KMS-11 (cell line): ENCODE measurements at regions not wholly inside any gene's neighbourhood (a gene's known extent, or its start where the extent isn't known, plus 50 kb on each side); places are given as distances from the start of the nearest gene placed in this dataset.
A peak's percentile ranks its signal among the peaks of the same experiment; 100 is the strongest.

Experiments
- H2AFZ ChIP-seq: fragments of 200-600 bp; sonication (generic); 2 replicates; pipeline ENCODE4 v1.6.1; 2016; ENCODE audit warnings: antibody characterized with exemption, mixed run types, low read depth
- H3K27ac ChIP-seq: fragments of 200-600 bp; sonication (generic); 2 replicates; pipeline ENCODE4 v1.6.1; 2016; ENCODE audit warnings: mild to moderate bottlenecking, mixed run types
- H3K27me3 ChIP-seq: fragments of 200-600 bp; sonication (generic); 2 replicates; pipeline ENCODE4 v1.6.1; 2017; ENCODE audit warnings: mild to moderate bottlenecking, low read depth, mixed run types, moderate library complexity; ENCODE audit not compliant: insufficient read depth
- H3K36me3 ChIP-seq: fragments of 200-600 bp; sonication (generic); 2 replicates; pipeline ENCODE4 v1.6.1; 2017; ENCODE audit warnings: mild to moderate bottlenecking, mixed run types; ENCODE audit not compliant: insufficient read depth
- H3K4me1 ChIP-seq: fragments of 200-600 bp; sonication (generic); 2 replicates; pipeline ENCODE4 v1.6.1; 2016; ENCODE audit warnings: mild to moderate bottlenecking, low read depth, mixed run types; ENCODE audit not compliant: poor library complexity, severe bottlenecking
- H3K4me2 ChIP-seq: fragments of 200-600 bp; sonication (generic); 2 replicates; pipeline ENCODE4 v1.7.0; 2016; ENCODE audit warnings: mild to moderate bottlenecking, mixed run types
- H3K4me3 ChIP-seq: fragments of 200-600 bp; sonication (generic); IDR thresholded peaks from 2 replicates; pipeline ENCODE4 v1.6.1; 2017; ENCODE audit warnings: low read depth, low read length, mixed read lengths; ENCODE audit not compliant: insufficient read depth
- H3K79me2 ChIP-seq: fragments of 200-600 bp; sonication (generic); 2 replicates; pipeline ENCODE4 v1.6.1; 2016; ENCODE audit warnings: low read depth, mixed run types; ENCODE audit not compliant: insufficient read depth
- H3K9ac ChIP-seq: fragments of 200-600 bp; sonication (generic); 2 replicates; pipeline ENCODE4 v1.6.1; 2016; ENCODE audit warnings: mild to moderate bottlenecking, mixed run types
- H4K20me1 ChIP-seq: fragments of 200-600 bp; sonication (generic); 2 replicates; pipeline ENCODE4 v1.6.1; 2016; ENCODE audit warnings: mild to moderate bottlenecking, mixed run types; ENCODE audit not compliant: insufficient read depth
- TF ChIP-seq, protein P1 (sequence below): fragments of 200-600 bp; sonication (generic); conservative IDR thresholded peaks from 2 replicates; pipeline ENCODE4 v1.6.1; 2017; ENCODE audit warnings: low read depth, mild to moderate bottlenecking, antibody characterized with exemption, low read length, moderate library complexity, mixed read lengths

DNA sequence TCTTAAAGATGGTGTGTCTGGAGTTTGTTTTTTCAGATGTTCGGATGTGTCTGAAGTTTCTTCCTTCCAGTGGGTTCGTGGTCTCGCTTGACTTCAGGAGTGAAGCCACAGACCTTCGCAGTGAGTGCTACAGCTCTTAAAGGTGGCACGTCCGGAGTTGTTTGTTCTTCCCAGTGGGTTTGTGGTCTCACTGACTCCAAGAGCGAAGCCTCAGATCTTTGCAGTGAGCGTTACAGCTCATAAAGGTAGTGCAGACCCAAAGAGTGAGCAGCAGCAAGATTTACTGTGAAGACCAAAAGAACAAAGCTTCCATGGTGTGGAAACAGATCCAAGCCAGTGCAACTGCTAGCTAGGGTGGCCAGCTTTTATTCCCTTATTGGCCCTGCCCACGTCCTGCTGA lies 1430.4 kb upstream of the B3GALT2 start:
- TF ChIP-seq, protein P1, sequence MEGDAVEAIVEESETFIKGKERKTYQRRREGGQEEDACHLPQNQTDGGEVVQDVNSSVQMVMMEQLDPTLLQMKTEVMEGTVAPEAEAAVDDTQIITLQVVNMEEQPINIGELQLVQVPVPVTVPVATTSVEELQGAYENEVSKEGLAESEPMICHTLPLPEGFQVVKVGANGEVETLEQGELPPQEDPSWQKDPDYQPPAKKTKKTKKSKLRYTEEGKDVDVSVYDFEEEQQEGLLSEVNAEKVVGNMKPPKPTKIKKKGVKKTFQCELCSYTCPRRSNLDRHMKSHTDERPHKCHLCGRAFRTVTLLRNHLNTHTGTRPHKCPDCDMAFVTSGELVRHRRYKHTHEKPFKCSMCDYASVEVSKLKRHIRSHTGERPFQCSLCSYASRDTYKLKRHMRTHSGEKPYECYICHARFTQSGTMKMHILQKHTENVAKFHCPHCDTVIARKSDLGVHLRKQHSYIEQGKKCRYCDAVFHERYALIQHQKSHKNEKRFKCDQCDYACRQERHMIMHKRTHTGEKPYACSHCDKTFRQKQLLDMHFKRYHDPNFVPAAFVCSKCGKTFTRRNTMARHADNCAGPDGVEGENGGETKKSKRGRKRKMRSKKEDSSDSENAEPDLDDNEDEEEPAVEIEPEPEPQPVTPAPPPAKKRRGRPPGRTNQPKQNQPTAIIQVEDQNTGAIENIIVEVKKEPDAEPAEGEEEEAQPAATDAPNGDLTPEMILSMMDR: no peak
- Histone ChIP-seq H3K4me2 (no peak overlapping the region), H3K27me3 (no peaks in the 10 kb centered on the region), H3K9ac (no peak overlapping the region), H3K4me1 (no peaks in the 10 kb centered on the region), H2AFZ (no peak overlapping the region), H3K4me3 (no peak overlapping the region), H3K27ac (no peak overlapping the region), H4K20me1 (no peaks in the 10 kb centered on the region), H3K79me2 (no peaks in the 10 kb centered on the region), H3K36me3 (no peaks in the 10 kb centered on the region)

- H3K4me1 ChIP-seq: no peaks in the 10 kb centered on the region
- no peak overlapping the region for H3K27ac ChIP-seq
- H3K9ac ChIP-seq: no peak overlapping the region
- H4K20me1 ChIP-seq: no peaks in the 10 kb centered on the region; the same call in 1 of the 2 replicates
- H3K36me3 ChIP-seq: no peaks in the 10 kb centered on the region
- TF ChIP-seq, protein P1: no peak
- no peak overlapping the region for H3K4me3 ChIP-seq
- no peaks in the 10 kb centered on the region for H3K79me2 ChIP-seq
- H3K4me2 ChIP-seq: no peak overlapping the region
- H2AFZ ChIP-seq: no peak overlapping the region
- no peaks in the 10 kb centered on the region for H3K27me3 ChIP-seq
Observed at GRCh38 chr1:194602184-194602583, 1415.8 kb upstream of the B3GALT2 start.

GRCh38 chr1:194600716-194601115 lies 1414.3 kb upstream of the B3GALT2 start:
- no peak overlapping the region for H3K4me2 ChIP-seq
- no peaks in the 10 kb centered on the region for H3K27me3 ChIP-seq
- H2AFZ ChIP-seq: 0 out of 2 replicates have a peak overlapping the region, but pooled peaks have one; percentile 24
- H3K4me3 ChIP-seq: no peak overlapping the region
- H3K27ac ChIP-seq: no peak overlapping the region
- H3K9ac ChIP-seq: no peak overlapping the region
- no peaks in the 10 kb centered on the region for H3K4me1 ChIP-seq
- H3K36me3 ChIP-seq: no peaks in the 10 kb centered on the region
- H4K20me1 ChIP-seq: no peaks in the 10 kb centered on the region; the same call in 1 of the 2 replicates
- TF ChIP-seq, protein P1: no peak
- no peaks in the 10 kb centered on the region for H3K79me2 ChIP-seq

DNA sequence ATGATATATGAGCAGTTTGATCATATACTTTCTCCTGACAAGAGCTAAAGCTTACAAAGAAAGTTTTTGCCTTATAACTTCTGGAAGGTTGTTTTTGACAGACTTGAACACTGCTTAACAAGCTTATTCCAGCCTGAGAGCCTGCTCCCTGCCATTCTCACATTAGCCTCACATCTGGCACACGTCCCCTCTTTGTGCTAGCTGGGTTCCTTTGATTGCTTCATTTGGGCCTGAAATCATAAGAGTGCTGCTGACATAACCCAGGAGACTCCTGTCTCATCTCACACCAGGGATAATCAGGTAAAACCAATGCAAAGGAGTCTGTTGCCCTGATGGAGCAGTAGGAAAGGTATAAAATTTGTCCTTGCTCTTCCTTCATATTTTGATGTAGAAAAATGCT lies 1411.7 kb upstream of the B3GALT2 start:
- H3K4me3 ChIP-seq: no peak overlapping the region
- no peak overlapping the region for H3K9ac ChIP-seq
- H3K27me3 ChIP-seq: no peaks in the 10 kb centered on the region
- no peak overlapping the region for H3K27ac ChIP-seq
- TF ChIP-seq, protein P1: no peak
- H3K36me3 ChIP-seq: no peaks in the 10 kb centered on the region
- H3K4me1 ChIP-seq: no peaks in the 10 kb centered on the region
- H3K79me2 ChIP-seq: no peaks in the 10 kb centered on the region
- H4K20me1 ChIP-seq: no peaks in the 10 kb centered on the region
- H2AFZ ChIP-seq: no peak overlapping the region
- H3K4me2 ChIP-seq: no peak overlapping the region

- H3K79me2 ChIP-seq: no peaks in the 10 kb centered on the region
- no peaks in the 10 kb centered on the region for H3K36me3 ChIP-seq
- H2AFZ ChIP-seq: no peak overlapping the region
- no peak overlapping the region for H3K4me3 ChIP-seq
- no peak overlapping the region for H3K27ac ChIP-seq
- H3K4me2 ChIP-seq: no peak overlapping the region
- H4K20me1 ChIP-seq: no peaks in the 10 kb centered on the region
- no peak overlapping the region for H3K9ac ChIP-seq
- TF ChIP-seq, protein P1: no peak
- H3K27me3 ChIP-seq: no peaks in the 10 kb centered on the region
- H3K4me1 ChIP-seq: no peaks in the 10 kb centered on the region
Observed at GRCh38 chr1:194586302-194586701, 1399.9 kb upstream of the B3GALT2 start.
